LNCAP (cell line): ENCODE measurements at regions not wholly inside any gene's neighbourhood (a gene's known extent, or its start where the extent isn't known, plus 50 kb on each side); places are given as distances from the start of the nearest gene placed in this dataset.

Experiments used
- CTCF ChIP-seq: fragments of 450-650 bp; IDR thresholded peaks from 2 replicates; pipeline ENCODE4 v1.5.1; 2017; ENCODE audit warnings: mild to moderate bottlenecking

DNA sequence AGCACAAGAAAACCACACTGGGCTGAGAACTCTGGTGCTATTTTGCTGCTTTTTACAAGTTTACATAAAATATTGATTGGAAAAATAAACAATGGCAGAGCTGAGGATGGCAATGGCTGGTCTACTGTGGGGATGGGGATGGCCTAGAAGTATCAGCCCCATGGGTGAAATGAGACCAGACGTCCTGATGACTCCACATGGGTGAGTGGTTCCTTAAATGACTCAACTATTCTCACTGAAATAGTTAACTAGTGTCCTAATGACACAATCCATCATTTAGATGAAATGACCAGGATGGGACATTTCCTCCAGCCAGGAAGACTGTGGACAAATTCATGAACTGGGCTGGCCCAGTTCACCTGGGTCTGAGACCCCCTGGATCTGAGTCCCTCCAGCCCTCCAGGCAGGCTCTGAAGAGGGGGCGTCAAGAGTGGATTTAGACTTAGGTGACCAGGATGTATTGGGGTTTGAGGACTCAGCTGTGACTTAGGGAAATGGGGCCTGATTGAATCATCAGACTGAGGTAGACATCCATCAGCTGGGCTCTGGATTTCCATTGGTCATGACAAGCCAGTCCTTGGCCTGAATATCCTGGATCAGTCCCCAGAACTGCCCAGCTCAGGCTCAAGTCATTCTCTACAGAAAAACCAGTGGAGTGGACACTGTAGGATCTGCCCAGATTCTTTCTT, 98.2 kb upstream of the IGLL5 start:
- TF ChIP-seq CTCF: no peak

DNA sequence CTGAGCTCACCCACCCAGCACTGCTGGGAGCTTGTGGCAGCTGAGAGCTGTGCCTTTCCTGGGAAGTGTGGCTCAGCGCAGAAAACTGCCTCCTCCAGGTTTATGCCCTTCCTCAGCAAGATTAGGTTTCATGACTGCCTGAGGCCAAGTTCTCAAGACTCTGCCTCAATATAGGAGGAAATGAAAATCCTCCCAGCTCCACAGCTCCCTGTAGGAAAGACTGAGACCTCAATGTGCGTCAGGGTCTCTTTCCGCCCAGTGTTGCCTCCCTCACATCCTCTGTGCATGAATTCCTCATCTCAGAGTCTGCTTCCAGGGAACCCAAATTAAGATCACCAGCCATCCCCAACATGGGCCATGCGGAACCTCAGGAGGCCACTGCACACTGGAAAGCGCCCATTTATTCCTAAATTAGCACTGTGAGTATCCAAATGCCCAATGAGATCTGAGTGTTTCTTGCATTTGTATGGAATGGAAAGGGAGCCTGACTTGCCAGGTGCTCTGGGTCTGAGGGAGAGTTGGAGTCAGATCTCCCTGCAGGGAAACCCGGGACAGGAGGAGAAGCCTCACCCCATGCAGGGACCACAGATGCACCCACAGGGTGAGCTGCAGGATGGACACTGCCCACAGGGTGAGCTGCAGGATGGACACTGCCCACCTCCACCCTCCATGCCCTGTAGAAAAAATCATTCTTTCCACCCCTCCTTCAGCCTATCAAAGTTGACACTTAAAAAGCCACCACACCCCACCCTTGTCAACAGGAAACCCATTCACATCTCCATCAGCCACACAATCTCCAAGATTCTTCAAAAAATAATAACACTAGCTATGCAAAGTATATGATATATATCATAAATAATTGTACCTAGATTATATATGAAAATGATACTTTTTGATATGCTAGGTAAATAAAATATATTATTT, 97.4 kb upstream of the IGLL5 start:
- TF ChIP-seq CTCF: no peak

GRCh38 chr22:22791438-22792181, 96.0 kb upstream of the IGLL5 start:
- no peak for TF ChIP-seq CTCF

DNA sequence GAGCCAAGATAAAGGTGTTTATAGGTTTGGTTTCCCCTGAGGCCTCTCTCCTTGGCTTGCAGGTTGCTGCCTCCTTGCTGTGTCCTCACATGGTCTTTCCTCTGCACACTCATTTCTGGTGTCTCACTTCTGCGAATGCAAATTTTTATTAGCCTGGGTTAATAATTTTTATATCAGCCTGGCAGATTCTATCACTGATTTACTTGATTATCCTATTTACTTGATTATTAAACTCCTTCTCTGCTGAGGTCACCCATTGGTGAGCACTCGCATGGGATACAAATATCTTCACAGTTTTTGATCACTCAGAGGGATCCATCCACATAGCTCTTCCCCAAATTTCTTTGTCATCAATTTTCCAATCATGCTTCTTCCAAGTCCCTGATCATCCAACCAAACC, 90.9 kb upstream of the IGLL5 start:
- no peak for TF ChIP-seq CTCF

DNA sequence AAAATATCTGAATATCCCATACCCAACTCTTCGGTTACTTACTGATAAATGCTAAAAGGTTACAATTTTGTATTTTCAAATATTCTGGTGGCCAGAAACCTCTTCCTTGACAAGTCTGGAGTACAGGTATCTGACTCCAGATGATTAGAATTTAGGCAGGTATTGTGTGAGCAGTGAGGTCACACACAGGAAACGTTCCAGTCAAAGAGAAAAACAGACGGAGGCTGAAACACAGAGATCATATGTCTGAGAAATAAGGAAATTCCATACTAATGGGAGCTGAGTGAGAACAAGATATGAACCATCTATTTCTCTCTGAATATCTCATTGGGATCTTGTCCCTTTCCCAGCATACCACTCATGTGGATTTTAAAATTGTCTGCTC, 89.4 kb upstream of the IGLL5 start:
- TF ChIP-seq CTCF: no peak

GRCh38 chr22:22798716-22799115, 88.9 kb upstream of the IGLL5 start:
- TF ChIP-seq CTCF: no peak

DNA sequence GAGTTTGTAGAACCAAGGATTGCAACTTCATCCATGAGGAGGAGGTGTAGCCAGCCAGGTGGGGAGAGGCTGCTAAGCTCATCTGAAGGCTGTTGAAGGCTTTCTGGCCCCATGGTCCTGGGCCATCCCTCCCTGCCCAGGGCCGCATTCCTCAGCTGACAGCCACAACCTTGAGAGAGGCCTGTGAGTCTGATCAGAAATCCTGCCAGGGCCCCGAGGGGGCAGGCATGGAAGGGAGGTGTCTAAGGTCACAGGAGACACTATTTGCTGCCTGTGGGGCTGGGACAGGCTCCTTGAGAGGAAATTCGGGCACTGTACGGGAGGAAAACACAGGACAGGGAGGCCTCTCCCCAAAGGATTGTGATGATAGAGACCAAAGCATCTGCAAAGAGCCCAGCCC, 88.1 kb upstream of the IGLL5 start:
- no peak for TF ChIP-seq CTCF
